NCI-H460 (cell line): ENCODE measurements at regions not wholly inside any gene's neighbourhood (a gene's known extent, or its start where the extent isn't known, plus 50 kb on each side); places are given as distances from the start of the nearest gene placed in this dataset.
"Not testable (repeated sequence)": the region's sequence is repeated elsewhere in the genome, so short reads cannot be mapped to it uniquely, and the experiment has no call there.

Source experiments
- DNase-seq: peaks from one replicate; pipeline ENCODE4 v3.0.0-alpha.2; 2016; ENCODE audit warnings: low read depth; ENCODE audit errors: extremely low read depth

DNA sequence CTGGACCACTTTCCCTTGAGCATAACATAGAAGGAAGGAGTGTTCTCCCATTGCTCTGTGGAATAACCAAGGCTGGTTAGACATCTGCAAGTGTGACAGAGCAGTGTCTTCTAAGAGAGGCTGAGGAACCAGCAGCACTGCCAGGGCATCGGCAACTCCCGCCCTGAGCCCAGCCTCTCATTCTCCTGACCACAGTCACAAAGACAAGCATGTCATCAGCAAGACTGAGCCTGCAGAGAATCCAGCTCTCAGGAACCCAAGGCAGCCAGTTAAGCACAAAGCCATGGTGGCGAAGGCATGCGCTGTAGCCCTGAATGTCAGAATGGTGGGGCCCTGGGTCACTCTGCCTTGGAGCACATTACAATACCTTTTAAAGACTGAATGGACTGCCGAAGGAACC is 253.9 kb downstream of the AGTPBP1 start:
- no peak for DNase-seq

DNA sequence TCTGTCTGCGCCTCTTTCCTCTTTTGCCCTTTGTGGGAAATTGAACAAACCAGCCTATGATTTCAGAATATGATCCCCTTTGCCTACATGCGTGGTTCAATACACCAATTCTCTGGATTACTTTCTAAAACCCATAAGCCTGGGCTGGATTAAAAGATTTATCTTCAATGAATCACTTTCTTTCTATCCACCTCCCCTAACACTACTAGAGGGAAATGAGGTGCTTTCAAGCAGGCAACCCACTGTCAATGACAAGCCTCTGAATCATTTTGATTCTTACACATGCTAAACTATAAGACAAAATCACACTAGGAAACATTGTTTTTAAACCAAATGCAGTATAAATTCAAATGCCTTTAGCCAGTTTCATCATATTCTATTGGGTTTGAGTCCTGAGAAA is 257.5 kb downstream of the AGTPBP1 start:
- DNase-seq: no peak

DNA sequence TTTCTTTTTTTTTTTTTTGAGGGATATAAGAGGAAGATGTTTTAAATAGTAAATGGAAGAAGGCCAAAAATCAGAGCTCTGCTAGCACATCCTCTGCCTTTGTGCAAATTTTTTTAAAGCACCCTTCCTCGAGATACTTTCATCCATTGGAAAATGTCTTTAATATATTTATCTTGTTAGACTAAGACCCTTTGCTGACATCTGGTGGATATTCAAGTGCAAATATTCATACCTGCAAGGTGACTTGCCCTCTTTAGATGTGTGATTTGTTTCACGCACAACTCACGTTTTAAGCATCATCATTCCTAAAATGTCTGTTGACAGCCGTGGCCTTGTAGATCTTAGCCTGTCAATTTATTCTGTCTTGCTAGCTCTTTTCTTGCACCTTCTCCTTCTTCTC is 258.5 kb downstream of the AGTPBP1 start:
- DNase-seq: no peak

DNA sequence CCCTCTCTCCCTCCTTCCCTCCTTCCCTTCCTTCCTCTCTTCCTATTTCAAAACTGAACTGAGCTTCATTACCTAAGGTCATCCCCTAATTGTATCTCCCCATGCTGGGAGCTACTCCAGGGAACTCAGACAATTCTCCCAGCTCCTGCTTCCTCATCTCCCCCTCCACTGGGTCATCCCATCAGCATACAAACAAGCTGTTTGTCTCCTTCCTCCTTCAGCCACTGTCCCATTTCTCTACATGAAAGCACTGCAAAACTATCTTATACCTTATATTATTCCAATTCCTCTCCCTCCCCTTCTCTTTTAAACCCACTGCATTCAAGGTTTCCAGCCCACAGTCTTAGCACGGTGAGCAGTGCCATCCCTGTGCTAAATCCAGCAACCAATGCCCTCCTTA is 262.4 kb downstream of the AGTPBP1 start:
- no peak for DNase-seq

DNA sequence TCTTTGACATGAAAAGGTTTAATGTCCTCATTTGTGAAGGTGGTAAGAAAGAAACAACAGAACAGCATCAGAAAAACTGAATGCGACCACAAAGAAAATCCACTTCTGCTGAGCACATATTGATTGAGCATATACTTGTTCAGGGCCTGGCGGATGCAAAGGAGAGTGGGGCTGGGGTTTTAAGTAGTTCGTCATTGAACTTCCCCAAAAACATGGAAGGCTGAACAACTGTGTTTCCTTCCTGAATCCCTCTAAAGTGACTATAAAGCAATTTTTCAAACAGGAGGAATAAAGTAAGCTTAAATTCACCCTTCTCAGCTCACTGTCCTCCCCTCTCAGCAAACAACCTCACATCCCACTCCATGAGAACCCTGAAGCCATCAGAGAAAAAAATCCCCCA is 262.9 kb downstream of the AGTPBP1 start:
- DNase-seq: no peak

DNA sequence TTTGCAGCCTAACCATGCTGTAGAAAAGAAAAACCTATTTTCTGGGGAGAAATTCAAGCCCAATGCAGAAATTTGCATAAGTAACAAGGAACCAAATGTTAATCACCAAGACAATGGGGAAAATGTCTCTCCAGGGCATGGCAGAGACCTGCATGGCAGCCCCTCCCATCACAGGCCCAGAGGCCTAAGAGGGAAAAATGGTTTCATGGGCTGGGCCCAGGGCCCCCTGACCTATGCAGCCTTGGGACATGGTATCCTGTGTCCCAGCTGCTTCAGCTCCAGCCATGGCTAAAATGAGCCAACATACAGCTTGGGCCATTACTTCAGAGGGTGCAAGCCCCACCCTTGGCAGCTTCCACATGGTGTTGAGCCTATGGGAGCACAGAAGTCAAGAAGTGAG is 266.9 kb downstream of the AGTPBP1 start:
- DNase-seq: not testable (repeated sequence)

DNA sequence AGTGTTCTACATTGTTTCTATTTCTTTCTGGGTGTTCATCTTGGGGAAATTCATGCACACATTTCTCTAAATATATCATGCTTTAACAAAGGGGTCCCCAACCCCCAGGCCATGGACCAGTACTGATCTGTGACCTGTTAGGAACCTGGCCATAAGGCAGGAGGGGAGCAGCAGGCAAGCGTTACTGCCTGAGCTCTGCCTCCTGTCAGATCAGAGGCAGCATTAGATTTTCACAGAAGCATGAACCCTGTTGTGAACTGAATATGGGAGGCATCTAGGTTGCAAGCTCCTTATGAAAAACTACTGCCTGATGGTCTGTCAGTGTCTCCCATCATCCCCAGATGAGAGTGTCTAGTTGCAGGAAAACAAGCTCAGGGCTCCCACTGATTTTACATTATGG is 270.0 kb downstream of the AGTPBP1 start:
- no peak for DNase-seq

DNA sequence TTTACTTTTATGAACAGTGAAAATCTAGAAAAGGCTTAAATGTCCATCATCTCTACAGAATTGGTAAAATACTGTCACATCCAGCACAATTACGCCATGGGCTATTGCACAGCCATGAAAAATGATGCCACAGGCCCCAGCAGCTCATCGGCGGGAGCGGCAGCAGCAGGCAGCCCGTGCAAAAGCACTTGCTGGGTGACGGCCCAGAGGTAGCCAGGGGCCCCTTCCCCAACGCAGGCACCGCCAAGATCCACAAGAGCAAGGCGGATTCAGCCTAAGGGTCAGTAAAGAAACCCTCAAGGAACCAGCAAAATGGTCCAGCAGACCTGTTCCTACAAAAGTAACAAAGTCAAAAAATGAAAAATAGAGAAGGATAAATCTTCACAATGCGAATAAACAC is 272.7 kb downstream of the AGTPBP1 start:
- DNase-seq: no peak

DNA sequence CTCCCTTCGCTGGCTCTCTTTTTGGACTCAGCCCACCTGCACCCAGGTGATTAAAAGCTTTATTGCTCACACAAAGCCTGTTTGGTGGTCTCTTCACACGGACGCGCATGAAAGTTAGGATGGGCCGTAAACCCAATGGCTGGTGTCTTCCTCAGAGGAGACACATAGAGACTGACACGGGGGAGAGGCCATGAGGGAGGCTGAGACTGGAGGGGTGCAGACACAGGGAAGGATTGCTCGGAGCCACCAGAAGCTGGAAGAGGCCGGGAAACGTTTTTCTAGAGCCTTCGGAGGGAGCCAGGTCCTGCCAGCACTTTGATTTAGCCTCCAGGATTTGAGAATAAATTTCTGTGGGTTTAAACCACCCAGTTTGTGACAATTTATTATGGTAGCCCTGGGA is 274.9 kb downstream of the AGTPBP1 start:
- DNase-seq: no peak

DNA sequence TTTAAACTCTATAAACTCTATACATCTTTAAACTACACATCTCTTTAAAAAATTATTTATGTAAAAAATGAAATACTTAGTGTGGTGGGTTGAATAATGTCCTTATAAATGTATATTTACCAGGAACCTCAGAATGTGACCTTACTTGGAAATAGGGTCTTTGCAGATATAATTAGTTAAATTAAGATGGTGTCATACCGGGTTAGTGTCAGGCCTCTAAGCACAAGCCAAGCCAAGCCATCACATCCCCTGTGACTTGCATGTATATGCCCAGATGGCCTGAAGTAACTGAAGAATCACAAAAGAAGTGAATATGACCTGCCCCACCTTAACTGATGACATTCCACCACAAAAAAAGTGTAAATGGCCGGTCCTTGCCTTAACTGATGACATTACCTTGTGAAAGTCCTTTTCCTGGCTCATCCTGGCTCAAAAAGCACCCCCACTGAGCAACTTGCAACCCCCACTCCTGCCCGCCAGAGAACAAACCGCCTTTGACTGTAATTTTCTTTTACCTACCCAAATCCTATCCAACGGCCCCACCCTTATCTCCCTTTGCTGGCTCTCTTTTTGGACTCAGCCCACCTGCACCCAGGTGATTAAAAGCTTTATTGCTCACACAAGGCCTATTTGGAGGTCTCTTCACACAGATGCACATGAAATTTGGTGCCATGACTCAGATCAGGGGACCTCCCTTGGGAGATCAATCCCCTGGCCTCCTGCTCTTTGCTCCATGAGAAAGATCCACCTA is 283.5 kb downstream of the AGTPBP1 start:
- not testable (repeated sequence) for DNase-seq

DNA sequence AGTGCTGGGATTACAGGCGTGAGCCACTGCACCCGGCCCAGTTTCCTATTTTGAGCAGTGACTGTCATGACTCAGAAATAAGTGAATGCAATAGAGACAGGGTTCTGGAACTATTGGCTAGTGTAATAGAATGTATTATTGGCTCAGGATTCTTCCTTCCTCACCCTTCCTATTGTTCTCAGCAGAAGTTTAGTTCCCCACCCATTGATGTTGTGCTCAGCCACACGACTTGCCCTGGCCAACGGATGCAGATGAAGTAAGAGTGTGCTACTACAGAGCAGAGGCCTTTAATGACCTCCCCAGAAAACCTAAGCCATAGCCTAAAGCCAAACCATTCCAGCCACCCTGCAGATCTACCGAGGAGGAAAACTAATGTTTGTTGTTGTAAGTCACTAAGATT is 287.9 kb downstream of the AGTPBP1 start:
- DNase-seq: no peak

DNA sequence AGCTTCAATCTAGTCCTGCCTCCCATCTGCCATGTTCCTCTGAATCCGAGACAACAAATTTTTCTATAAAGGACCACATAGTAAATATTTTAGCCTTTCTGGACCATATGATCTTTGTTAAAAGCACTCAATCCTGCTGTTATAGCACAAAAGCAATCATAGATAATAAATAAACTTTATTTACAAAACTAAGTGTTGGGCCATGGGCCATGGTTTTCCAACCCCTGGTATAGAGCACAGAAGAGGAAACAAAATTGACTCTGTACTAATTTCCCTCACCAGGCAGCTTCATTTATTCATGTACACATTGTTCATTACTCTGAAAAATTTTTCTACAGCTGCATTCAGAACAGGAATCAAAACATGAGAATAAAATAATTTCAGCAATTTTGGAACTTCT is 288.9 kb downstream of the AGTPBP1 start:
- DNase-seq: no peak

DNA sequence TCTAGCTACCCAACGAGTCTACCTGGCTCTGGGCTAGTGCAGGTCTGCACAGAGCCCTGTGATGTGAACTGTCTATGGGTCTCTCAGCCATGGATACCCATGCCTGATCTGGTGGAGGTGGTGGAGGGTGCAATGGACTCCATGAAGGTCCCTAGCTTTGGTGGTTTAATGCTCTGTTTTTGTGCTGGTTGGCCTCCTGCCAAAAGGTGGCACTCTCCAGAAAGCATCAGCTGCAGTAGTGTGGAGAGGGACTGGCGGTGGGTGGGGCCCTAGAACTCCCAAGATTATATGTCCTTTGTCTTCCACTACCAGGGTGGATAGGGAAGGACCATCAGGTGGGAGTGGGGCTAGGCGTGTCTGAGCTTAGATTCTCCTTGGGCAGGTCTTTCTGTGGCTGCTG is 290.1 kb downstream of the AGTPBP1 start:
- no peak for DNase-seq

DNA sequence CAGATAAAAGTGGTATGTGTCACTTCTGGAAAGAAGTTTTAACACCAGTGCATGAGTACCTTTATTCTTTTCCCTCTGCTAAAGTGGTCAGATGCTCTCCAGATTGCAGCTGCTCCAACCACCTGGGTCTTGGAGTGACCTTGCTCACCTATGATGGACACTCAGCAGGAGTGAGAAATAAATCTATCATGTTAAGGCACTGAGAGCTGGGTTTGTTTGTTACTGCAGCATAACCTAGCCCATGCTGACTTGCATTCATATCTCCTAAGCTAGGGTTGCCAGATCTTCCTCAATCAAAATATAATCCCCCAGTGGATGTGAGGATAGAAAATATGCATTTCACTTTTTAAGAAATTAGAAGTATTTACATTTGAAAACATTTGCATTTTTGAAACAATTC is 295.9 kb downstream of the AGTPBP1 start:
- no peak for DNase-seq

DNA sequence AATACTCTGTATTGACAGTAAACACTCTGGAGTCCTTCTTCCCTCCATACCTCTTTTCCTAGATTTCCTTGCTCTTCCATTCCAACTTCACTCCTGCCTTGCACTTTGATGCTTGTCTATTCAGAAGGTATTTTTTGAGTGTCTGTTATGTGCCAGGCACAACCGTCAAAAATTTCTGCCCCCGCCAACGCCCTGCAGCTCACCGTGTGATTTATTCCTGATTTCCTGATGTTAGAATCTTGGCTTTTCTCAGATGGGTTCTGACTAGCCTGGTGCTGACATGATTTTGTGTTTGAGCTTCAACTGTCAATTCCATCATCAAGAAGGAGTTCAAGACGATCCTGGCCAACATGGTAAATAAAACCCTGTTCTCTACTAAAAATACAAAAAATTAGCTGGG is 297.5 kb downstream of the AGTPBP1 start:
- DNase-seq: no peak

DNA sequence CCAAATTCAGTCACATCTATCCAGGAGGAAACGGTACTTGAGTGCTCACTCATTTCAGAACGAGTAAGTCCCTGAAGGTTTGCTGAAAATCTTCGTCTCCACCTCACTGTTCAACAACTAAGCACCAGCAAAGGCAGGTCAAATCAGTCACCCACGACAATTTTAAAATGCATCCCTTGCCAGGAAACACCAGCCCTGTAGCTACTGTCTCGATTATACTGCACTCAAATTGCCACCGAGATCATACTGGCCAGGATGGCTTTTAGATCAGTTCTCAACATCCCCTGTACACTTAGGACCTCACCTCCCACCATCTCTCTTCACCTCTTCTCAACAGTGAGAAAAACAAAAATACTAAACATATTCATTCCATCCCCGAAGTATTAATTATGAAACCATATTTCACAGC is 298.6 kb downstream of the AGTPBP1 start:
- no peak for DNase-seq

DNA sequence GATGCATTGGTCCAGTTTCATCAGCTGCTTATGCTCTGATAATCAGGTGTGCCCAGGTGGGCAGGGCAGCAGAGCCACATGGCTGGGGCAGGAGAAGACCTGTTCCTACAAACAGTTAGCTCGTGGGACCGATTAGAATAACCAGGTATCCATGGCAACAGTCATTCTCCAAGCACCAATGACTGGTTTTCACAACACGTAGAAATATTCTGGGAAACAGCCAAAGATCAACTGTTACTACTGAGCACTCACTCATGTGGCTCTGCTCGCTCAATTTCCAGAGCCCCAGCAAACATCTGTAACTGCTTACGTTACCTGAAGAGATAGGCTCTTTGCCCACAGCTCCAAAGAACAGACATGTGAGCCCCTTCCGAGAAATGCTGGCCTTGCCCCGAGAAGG is 302.0 kb downstream of the AGTPBP1 start:
- DNase-seq: no peak

DNA sequence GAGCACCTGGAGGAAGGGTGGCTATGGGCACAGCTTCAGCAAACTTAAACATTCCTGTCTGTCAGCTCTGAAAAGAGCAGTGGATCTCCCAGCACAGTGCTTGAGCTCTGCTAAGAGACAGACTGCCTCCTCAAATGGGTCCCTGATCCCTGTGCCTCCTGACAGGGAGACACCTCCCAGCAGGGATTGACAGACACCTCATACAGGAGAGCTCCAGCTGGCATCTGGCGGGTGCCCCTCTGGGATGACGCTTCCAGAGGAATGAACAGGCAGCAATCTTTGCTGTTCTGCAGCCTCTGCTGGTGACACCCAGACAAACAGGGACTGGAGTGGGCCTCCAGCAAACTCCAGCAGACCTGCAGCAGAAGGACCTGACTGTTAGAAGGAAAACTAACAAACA is 307.8 kb downstream of the AGTPBP1 start:
- DNase-seq: not testable (repeated sequence)

DNA sequence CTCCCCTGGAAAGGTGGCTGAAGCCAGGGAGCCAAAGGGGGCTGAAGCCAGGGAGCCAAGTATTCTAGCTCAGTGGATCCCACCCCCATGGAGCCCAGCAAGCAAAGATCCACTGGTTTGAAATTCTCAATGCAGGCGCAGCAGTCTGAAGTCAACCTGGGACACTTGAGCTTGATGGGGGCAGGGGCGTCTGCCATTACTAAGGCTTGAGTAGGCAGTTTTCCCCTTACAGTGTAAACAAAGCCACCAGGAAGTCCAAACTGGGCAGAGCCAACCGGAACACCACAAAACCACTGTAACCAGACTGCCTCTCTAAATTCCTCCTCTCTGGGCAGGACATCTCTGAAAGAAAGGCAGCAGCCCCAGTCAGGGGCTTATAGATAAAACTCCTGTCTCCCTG is 308.2 kb downstream of the AGTPBP1 start:
- not testable (repeated sequence) for DNase-seq

DNA sequence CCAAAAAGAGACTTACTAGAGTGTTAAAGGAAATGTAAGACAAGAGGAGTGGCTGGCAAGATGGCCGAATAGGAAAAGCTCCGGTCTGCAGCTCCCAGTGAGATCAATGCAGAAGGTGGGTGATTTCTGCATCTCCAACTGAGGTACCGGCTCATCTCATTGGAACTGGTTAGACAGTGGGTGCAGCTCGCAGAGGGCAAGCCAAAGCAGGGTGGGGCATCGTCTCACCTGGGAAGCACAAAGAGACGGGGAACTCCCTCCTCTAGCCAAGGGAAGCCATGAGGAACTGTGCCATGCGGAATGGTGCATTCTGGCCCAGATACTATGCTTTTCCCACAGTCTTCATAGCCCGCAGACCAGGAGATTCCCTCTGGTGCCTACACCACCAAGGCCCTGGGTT is 308.7 kb downstream of the AGTPBP1 start:
- DNase-seq: no peak

DNA sequence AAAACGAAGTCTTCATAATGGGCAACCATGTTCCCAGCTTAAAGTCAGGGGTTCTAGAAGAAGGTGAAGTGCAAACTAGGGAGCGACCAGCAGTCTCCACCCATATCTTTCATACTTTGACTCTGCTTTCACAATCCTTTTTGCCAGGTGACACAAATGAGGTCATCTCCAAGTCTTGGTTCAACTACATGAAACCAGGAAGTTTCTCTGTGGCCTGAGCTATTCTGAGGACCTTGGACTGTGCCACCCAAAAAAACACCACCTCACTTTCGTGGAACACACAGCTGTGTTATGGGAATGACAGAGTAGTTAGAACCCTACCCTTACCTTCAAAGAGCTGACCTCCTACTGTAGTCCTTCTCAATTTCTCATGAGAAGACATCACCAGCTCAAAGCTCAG is 309.2 kb downstream of the AGTPBP1 start:
- no peak for DNase-seq

DNA sequence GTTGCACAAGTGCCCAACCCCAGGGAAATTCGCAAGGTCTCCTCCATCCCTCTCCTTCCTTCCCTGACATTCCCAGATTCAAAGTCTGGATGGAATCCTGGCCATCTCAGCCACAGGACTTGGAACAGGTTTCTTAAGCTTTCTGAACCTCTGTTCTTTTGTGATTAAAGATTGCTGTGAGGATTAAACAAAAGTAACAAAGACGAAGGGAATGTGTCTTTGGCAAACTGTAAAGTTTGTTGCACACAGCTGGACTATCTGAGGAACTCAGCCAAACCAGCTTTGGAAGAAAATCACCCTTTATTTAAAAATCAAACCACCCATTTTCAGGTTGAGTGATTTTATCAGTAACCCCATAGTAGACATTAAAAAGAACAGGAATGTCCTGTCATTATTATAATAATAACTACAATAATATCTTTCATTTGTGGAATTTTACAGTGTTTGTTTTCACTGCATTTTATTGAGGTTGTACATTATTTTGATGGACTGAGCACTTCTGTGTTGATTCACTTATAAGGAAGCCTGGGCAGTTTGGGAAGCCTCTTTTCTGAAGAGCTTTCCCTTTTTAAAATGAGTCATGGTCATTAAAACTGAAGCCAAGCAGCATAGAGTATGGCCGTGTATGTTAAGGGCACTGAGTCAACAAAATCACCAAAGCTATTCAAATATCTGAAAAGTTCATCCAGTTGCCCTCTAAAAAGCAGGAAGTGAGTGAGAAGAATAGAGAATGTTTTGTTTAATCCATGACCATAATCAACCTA is 310.2 kb downstream of the AGTPBP1 start:
- no peak for DNase-seq
